C4-2B (cell line): ENCODE measurements at regions not wholly inside any gene's neighbourhood (a gene's known extent, or its start where the extent isn't known, plus 50 kb on each side); places are given as distances from the start of the nearest gene placed in this dataset.

Experiments
- CTCF ChIP-seq: fragments of 450-650 bp; conservative IDR thresholded peaks from 2 replicates; pipeline ENCODE4 v1.5.1; 2017; ENCODE audit warnings: mild to moderate bottlenecking
- ZFX ChIP-seq: fragments of 450-650 bp; IDR thresholded peaks from 2 replicates; pipeline ENCODE4 v1.6.1; 2017

DNA sequence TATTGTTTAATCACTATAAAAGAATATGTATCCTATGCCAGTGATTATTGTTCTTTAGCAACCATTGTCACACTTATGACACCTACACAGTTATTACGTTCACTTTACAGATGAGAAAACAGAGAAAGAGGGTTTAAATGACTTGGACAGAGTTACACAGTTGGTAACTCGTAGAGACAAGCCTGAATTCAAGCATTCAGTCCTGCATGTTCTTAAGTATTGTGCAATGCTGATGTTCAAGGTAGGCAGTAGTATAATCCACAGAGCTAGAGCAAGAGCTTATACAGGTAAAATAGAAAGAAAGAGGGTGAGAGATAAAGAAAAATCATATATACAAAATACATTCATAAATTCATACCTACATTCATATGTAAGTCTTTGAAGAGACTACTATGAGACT lies 249.8 kb upstream of the ANXA10 start:
- TF ChIP-seq CTCF (no peak), ZFX (no peak)
